SK-N-MC (cell line): ENCODE measurements at regions not wholly inside any gene's neighbourhood (a gene's known extent, or its start where the extent isn't known, plus 50 kb on each side); places are given as distances from the start of the nearest gene placed in this dataset.

Experiments
- DNase-seq: peaks from one replicate; pipeline ENCODE4 v3.0.0-alpha.2; 2011; ENCODE audit warnings: low read depth, low spot score
- H3K27ac ChIP-seq: fragments of 200-600 bp; sonication (generic); 2 replicates; pipeline ENCODE4 v1.5.1; 2016; ENCODE audit warnings: mixed run types
- H3K36me3 ChIP-seq: fragments of 200-600 bp; sonication (generic); 2 replicates; pipeline ENCODE4 v1.6.1; 2017; ENCODE audit warnings: antibody characterized with exemption, low read length, mixed read lengths; ENCODE audit not compliant: insufficient read depth
- H3K4me3 ChIP-seq: fragments of 200-600 bp; sonication (generic); 2 replicates; pipeline ENCODE4 v1.5.1; 2016
- H3K9ac ChIP-seq: fragments of 200-600 bp; sonication (generic); 2 replicates; pipeline ENCODE4 v1.8.0; 2017; ENCODE audit warnings: mixed run types, mixed read lengths; ENCODE audit not compliant: insufficient read length
- H3K9me3 ChIP-seq: fragments of 200-600 bp; sonication (generic); 2 replicates; pipeline ENCODE4 v1.6.1; 2017; ENCODE audit warnings: low read depth, mild to moderate bottlenecking, antibody characterized with exemption, low read length, moderate library complexity, mixed read lengths
- EZH2 ChIP-seq: fragments of 200-600 bp; sonication (generic); IDR thresholded peaks from one replicate; pipeline ENCODE4 v1.6.1; 2017; ENCODE audit warnings: antibody characterized with exemption
- FOXP2 ChIP-seq: optimal IDR thresholded peaks from 2 replicates; pipeline ENCODE3; 2011; ENCODE audit warnings: mild to moderate bottlenecking, moderate library complexity; ENCODE audit not compliant: insufficient read depth; ENCODE audit errors: extremely low read length, control extremely low read depth
- POLR2AphosphoS5 ChIP-seq: IDR thresholded peaks from 2 replicates; pipeline ENCODE4 v1.6.1; 2012; ENCODE audit warnings: mild to moderate bottlenecking, low read depth, low read length, borderline replicate concordance

DNA sequence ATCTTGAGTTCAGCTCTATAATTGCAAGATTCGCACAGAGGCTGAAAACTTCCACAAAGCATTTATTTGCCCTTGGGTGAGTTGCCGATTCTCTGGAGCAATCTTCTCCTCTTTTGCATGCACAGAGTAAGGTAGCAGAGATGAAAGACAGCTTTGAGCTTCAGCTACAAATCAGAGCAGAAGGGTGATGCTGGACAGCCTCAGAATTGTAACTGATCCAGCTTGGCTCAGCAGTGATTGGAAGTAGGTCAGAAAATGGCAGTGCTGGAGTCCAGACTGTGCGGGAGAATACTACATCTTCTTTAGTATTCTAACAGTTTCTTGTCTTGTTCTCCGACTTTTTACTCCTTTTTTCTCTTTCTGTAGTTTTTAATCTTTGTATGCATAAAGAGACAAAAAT lies 55.4 kb upstream of the CDC14C start:
- Histone ChIP-seq H3K27ac (no peak overlapping the region), H3K4me3 (no peak overlapping the region), H3K9me3 (no peaks in the 10 kb centered on the region), H3K36me3 (no peaks in the 10 kb centered on the region), H3K9ac (no peak overlapping the region)
- DNase-seq: no peak
- TF ChIP-seq FOXP2 (no peak), EZH2 (no peak), POLR2AphosphoS5 (no peak)

DNA sequence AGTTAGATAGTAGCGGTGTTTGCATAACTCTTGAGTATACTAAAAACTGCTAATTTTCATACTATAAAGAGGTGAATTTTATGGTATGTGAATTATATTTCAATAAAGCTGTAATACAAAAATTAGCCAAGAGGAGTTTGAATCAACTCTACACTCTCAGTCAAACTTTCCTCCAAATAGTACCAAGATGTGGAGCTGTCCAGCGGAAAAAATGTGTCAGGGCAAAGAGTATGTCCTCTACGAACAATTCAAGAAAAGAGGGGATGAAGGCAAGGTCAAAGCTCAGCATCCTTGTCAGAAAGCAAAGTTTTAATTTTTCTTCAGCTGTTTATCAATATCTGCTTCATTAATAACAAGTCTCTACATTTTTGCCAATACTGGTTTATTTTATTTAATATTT lies 51.8 kb upstream of the CDC14C start:
- Histone ChIP-seq H3K9me3 (no peaks in the 10 kb centered on the region), H3K36me3 (no peaks in the 10 kb centered on the region), H3K4me3 (no peak overlapping the region), H3K9ac (no peak overlapping the region), H3K27ac (no peak overlapping the region)
- no peak for DNase-seq
- TF ChIP-seq POLR2AphosphoS5 (no peak), EZH2 (no peak), FOXP2 (no peak)
